Effector CD8-positive, alpha-beta T cell (primary cell): ENCODE measurements at regions not wholly inside any gene's neighbourhood (a gene's known extent, or its start where the extent isn't known, plus 50 kb on each side); places are given as distances from the start of the nearest gene placed in this dataset.
"Not testable (repeated sequence)": the region's sequence is repeated elsewhere in the genome, so short reads cannot be mapped to it uniquely, and the experiment has no call there.

ENCODE experiments used
- DNase-seq: peaks from one replicate; lab custom pipeline; 2025; lab: John Stamatoyannopoulos, UW

- DNase-seq = no peak
Measured at GRCh38 chr4:117691572-117692351, 342.5 kb upstream of the NDST3 start.

GRCh38 chr4:117692538-117692937 is 341.7 kb upstream of the NDST3 start:
- DNase-seq = no peak

GRCh38 chr4:117699595-117699994 is 334.7 kb upstream of the NDST3 start:
- DNase-seq = no peak

GRCh38 chr4:117700111-117700892 is 334.0 kb upstream of the NDST3 start:
- no peak for DNase-seq

- no peak for DNase-seq
Measured at GRCh38 chr4:117702353-117702752, 331.9 kb upstream of the NDST3 start.

- DNase-seq = no peak
Measured at GRCh38 chr4:117704721-117705120, 329.6 kb upstream of the NDST3 start.

- no peak for DNase-seq
Measured at GRCh38 chr4:117740736-117741135, 293.6 kb upstream of the NDST3 start.

- DNase-seq = not testable (repeated sequence)
Measured at GRCh38 chr4:117745379-117745778, 288.9 kb upstream of the NDST3 start.

- no peak for DNase-seq
Measured at GRCh38 chr4:117755438-117755837, 278.8 kb upstream of the NDST3 start.

- DNase-seq = no peak
Measured at GRCh38 chr4:117768610-117769009, 265.7 kb upstream of the NDST3 start.

- no peak for DNase-seq
Measured at GRCh38 chr4:117770269-117771102, 263.8 kb upstream of the NDST3 start.

- no peak for DNase-seq
Measured at GRCh38 chr4:117771647-117772337, 262.5 kb upstream of the NDST3 start.

- DNase-seq = no peak
Measured at GRCh38 chr4:117773064-117773936, 261.0 kb upstream of the NDST3 start.

GRCh38 chr4:117777721-117778120 is 256.6 kb upstream of the NDST3 start:
- no peak for DNase-seq

GRCh38 chr4:117783716-117784115 is 250.6 kb upstream of the NDST3 start:
- DNase-seq = no peak

- DNase-seq = no peak
Measured at GRCh38 chr4:117784266-117784665, 250.0 kb upstream of the NDST3 start.

- DNase-seq = no peak
Measured at GRCh38 chr4:117786566-117786965, 247.7 kb upstream of the NDST3 start.

GRCh38 chr4:117793845-117794480 is 240.3 kb upstream of the NDST3 start:
- no peak for DNase-seq

- DNase-seq = no peak
Measured at GRCh38 chr4:117796677-117797076, 237.6 kb upstream of the NDST3 start.

- DNase-seq = no peak
Measured at GRCh38 chr4:117800636-117801035, 233.7 kb upstream of the NDST3 start.
